Hepatocyte (in vitro differentiated cells): ENCODE measurements at regions not wholly inside any gene's neighbourhood (a gene's known extent, or its start where the extent isn't known, plus 50 kb on each side); places are given as distances from the start of the nearest gene placed in this dataset.

Experiments
- DNase-seq: peaks from one replicate; pipeline ENCODE4 v3.0.0-alpha.2; 2016; ENCODE audit warnings: low spot score
- H2AFZ ChIP-seq: fragments of 200-600 bp; sonication (generic); 2 replicates; pipeline ENCODE4 v1.6.0; 2016; ENCODE audit warnings: antibody characterized with exemption, mild to moderate bottlenecking
- H3K27ac ChIP-seq: fragments of 200-600 bp; sonication (generic); 2 replicates; pipeline ENCODE4 v1.5.1; 2016; ENCODE audit warnings: mild to moderate bottlenecking
- H3K27me3 ChIP-seq: fragments of 200-600 bp; sonication (generic); 2 replicates; pipeline ENCODE4 v1.6.1; 2016
- H3K36me3 ChIP-seq: fragments of 200-600 bp; sonication (generic); replicated peaks from 2 replicates; pipeline ENCODE4 v1.5.1; 2016; ENCODE audit warnings: low read depth; ENCODE audit not compliant: insufficient read depth
- H3K4me1 ChIP-seq: fragments of 200-600 bp; sonication (generic); 2 replicates; pipeline ENCODE4 v1.5.1; 2016; ENCODE audit warnings: mild to moderate bottlenecking, moderate library complexity; ENCODE audit not compliant: insufficient read depth
- H3K4me2 ChIP-seq: fragments of 200-600 bp; sonication (generic); 2 replicates; pipeline ENCODE4 v1.6.0; 2016
- H3K4me3 ChIP-seq: fragments of 200-600 bp; sonication (generic); 2 replicates; pipeline ENCODE4 v1.5.1; 2016; ENCODE audit warnings: mild to moderate bottlenecking
- H3K79me2 ChIP-seq: fragments of 200-600 bp; sonication (generic); 2 replicates; pipeline ENCODE4 v1.6.0; 2017; ENCODE audit warnings: mild to moderate bottlenecking
- H3K9me2 ChIP-seq: fragments of 200-600 bp; sonication (generic); replicated peaks from 2 replicates; pipeline ENCODE4 v1.6.0; 2017; ENCODE audit warnings: mild to moderate bottlenecking; ENCODE audit not compliant: insufficient read depth
- H3K9me3 ChIP-seq: fragments of 200-600 bp; sonication (generic); 2 replicates; pipeline ENCODE4 v1.5.1; 2016; ENCODE audit warnings: low read depth, mild to moderate bottlenecking
- H4K20me1 ChIP-seq: fragments of 200-600 bp; sonication (generic); 2 replicates; pipeline ENCODE4 v1.6.0; 2016; ENCODE audit warnings: mild to moderate bottlenecking; ENCODE audit not compliant: insufficient read depth, poor library complexity, severe bottlenecking
- CTCF ChIP-seq: fragments of 200-600 bp; sonication (generic); IDR thresholded peaks from 2 replicates; pipeline ENCODE4 v1.5.1; 2016; ENCODE audit warnings: antibody characterized with exemption, mild to moderate bottlenecking; ENCODE audit not compliant: poor library complexity
- EZH2 ChIP-seq: fragments of 200-600 bp; sonication (generic); IDR thresholded peaks from 2 replicates; pipeline ENCODE4 v1.6.1; 2016; ENCODE audit warnings: antibody characterized with exemption, mild to moderate bottlenecking, borderline replicate concordance
- EZH2phosphoT487 ChIP-seq: fragments of 200-600 bp; sonication (generic); IDR thresholded peaks from one replicate; pipeline ENCODE4 v1.6.1; 2018; ENCODE audit warnings: antibody characterized with exemption, mild to moderate bottlenecking, low read depth, moderate library complexity; ENCODE audit not compliant: unreplicated experiment, severe bottlenecking
- WGBS: methylation state at CpG from one replicate; pipeline ENCODE4 v1.1.6; 2016; ENCODE audit warnings: low lambda C conversion rate; ENCODE audit errors: missing lambda C conversion rate; 5-methylcytosine and 5-hydroxymethylcytosine counted together

- H3K4me3 ChIP-seq = no peak overlapping the region
- H3K9me3 ChIP-seq = no peaks in the 10 kb centered on the region
- no peak overlapping the region for H3K27ac ChIP-seq
- no peaks in the 10 kb centered on the region for H3K9me2 ChIP-seq
- no peaks in the 10 kb centered on the region for H3K4me1 ChIP-seq
- H3K36me3 ChIP-seq = no peaks in the 10 kb centered on the region
- H3K27me3 ChIP-seq = no peaks in the 10 kb centered on the region
- H3K79me2 ChIP-seq = no peaks in the 10 kb centered on the region
- no peaks in the 10 kb centered on the region for H4K20me1 ChIP-seq
- H2AFZ ChIP-seq = no peak overlapping the region
- no peak overlapping the region for H3K4me2 ChIP-seq
- no peak for DNase-seq
- 84% methylated on average over 8 of the region's 8 CpGs for WGBS
- TF ChIP-seq EZH2phosphoT487 = no peak
- no peak for TF ChIP-seq EZH2
- TF ChIP-seq CTCF = no peak
These were observed 513.7 kb upstream of the ID2 start for GRCh38 chr2:8168022-8168717.

- Histone ChIP-seq H3K9me3 (no peaks in the 10 kb centered on the region), H3K4me3 (no peak overlapping the region), H2AFZ (no peak overlapping the region), H3K36me3 (no peaks in the 10 kb centered on the region), H3K27me3 (no peaks in the 10 kb centered on the region), H3K79me2 (no peaks in the 10 kb centered on the region), H4K20me1 (no peaks in the 10 kb centered on the region), H3K4me2 (no peak overlapping the region), H3K4me1 (no peaks in the 10 kb centered on the region), H3K27ac (no peak overlapping the region), H3K9me2 (no peaks in the 10 kb centered on the region)
- TF ChIP-seq EZH2phosphoT487 (no peak), CTCF (no peak)
- DNase-seq = no peak
- 84% methylated on average over 2 of the region's 2 CpGs for WGBS
These were observed 512.9 kb upstream of the ID2 start for GRCh38 chr2:8168876-8169424.

- Histone ChIP-seq H3K9me2 (no peaks in the 10 kb centered on the region), H2AFZ (no peak overlapping the region), H3K9me3 (no peaks in the 10 kb centered on the region), H3K27ac (no peak overlapping the region), H3K4me3 (no peak overlapping the region), H3K4me1 (no peaks in the 10 kb centered on the region), H4K20me1 (no peaks in the 10 kb centered on the region), H3K79me2 (no peaks in the 10 kb centered on the region), H3K4me2 (no peak overlapping the region), H3K27me3 (no peaks in the 10 kb centered on the region), H3K36me3 (no peaks in the 10 kb centered on the region)
- TF ChIP-seq CTCF (no peak), EZH2 (no peak), EZH2phosphoT487 (no peak)
- no peak for DNase-seq
- WGBS = 68% methylated on average over 3 of the region's 3 CpGs
These were observed 512.4 kb upstream of the ID2 start for GRCh38 chr2:8169443-8169842.
